Gastrocnemius medialis (tissue), 4 donors: ENCODE measurements at regions not wholly inside any gene's neighbourhood (a gene's known extent, or its start where the extent isn't known, plus 50 kb on each side); places are given as distances from the start of the nearest gene placed in this dataset.

Source experiments
- ATAC-seq, 2 donors: fragments of 150-250 bp; one replicate each; pipeline ENCODE4 v1.9.1; 2016
- DNase-seq, 2 donors: peaks; one replicate each; pipeline ENCODE4 v3.0.0-alpha.2; 2019
- H3K27ac ChIP-seq, 4 donors: fragments of 200-600 bp; sonication (generic); 1 replicate in 1 of 4; 2 replicates in 3 of 4; pipeline ENCODE4 v1.5.1; 2016 to 2018; ENCODE audit warnings: mild to moderate bottlenecking in 2 of 4, moderate library complexity in 1 of 4
- H3K27me3 ChIP-seq, 3 donors: fragments of 200-600 bp; sonication (generic) in 2 of 3; 1 replicate in 1 of 3; 2 replicates in 2 of 3; pipeline versions ENCODE4 v1.5.1 to v1.6.0; 2016 to 2019; ENCODE audit warnings: mild to moderate bottlenecking in 1 of 3, moderate library complexity in 1 of 3
- H3K36me3 ChIP-seq, 2 donors: fragments of 200-600 bp; sonication (generic) in 1 of 2; one replicate each; pipeline ENCODE4 v1.5.1; 2017 to 2018
- H3K4me1 ChIP-seq, 2 donors: fragments of 200-600 bp; sonication (generic) in 1 of 2; one replicate each; pipeline ENCODE4 v1.5.1; 2016 to 2017; ENCODE audit warnings: mild to moderate bottlenecking in 2 of 2
- H3K4me3 ChIP-seq, 4 donors: fragments of 200-600 bp; sonication (generic) in 3 of 4; 1 replicate in 1 of 4; 2 replicates in 3 of 4; pipeline ENCODE4 v1.5.1; 2016 to 2019; ENCODE audit warnings: mild to moderate bottlenecking in 2 of 4
- H3K9me3 ChIP-seq, 3 donors: fragments of 200-600 bp; sonication (generic) in 2 of 3; 1 replicate in 1 of 3; 2 replicates in 2 of 3; pipeline ENCODE4 v1.5.1; 2016 to 2019
- CTCF ChIP-seq, 5 experiments: fragments of 450-650 bp in 3 of 5; fragments of 200-600 bp in 2 of 5; sonication (generic) in 2 of 5; IDR thresholded peaks in 4 of 5; conservative IDR thresholded peaks in 1 of 5; 1 replicate in 4 of 5; 2 replicates in 1 of 5; pipeline ENCODE4 v1.5.1; 2016 to 2019; ENCODE audit warnings: antibody characterized with exemption in 5 of 5, mild to moderate bottlenecking in 3 of 5, moderate library complexity in 3 of 5
- POLR2A ChIP-seq, 2 donors: fragments of 450-650 bp; IDR thresholded peaks; one replicate each; pipeline ENCODE4 v1.6.1; 2017; ENCODE audit warnings: antibody characterized with exemption in 2 of 2, mild to moderate bottlenecking in 2 of 2, moderate library complexity in 2 of 2
- in situ Hi-C, 4 donors: fragments of 200-750 bp; cut with MboI; loops; one replicate each; pipeline versions ENCODE4 v1.15.0 to v1.8.0; 2017; ENCODE audit warnings: low sequenced_read_pairs in 4 of 4
- intact Hi-C: fragments of 100-400 bp; cut with DNase I; formaldehyde crosslinking; loops from one replicate; pipeline ENCODE4 v1.15.1; 2023; ENCODE audit warnings: low total_unique reads

- Histone ChIP-seq H3K4me3 (no peak overlapping the region), H3K27me3 (no peaks in the 10 kb centered on the region), H3K27ac (no peak overlapping the region), H3K9me3 (no peaks in the 10 kb centered on the region), H3K4me1 (peaks cover 0 to 3% of the 10 kb centered on the region in 2 donors), H3K36me3 (no peaks in the 10 kb centered on the region)
- DNase-seq: no peak
- intact Hi-C loops: no loop called here
- TF ChIP-seq CTCF (IDR thresholded peaks at IDR 0.05 in 4 of 5, conservative IDR thresholded peaks at IDR 0.05 in 1 of 5): no peak
- ATAC-seq: no peak
- in situ Hi-C loops: no loop called here
Measured at GRCh38 chr13:50474088-50474662, 369.3 kb downstream of the DLEU7 start.

GRCh38 chr13:50476577-50477285 is 366.8 kb downstream of the DLEU7 start:
- H3K4me1 ChIP-seq: no peaks in the 10 kb centered on the region
- H3K27ac ChIP-seq: no peak overlapping the region
- H3K4me3 ChIP-seq: no peak overlapping the region
- H3K9me3 ChIP-seq: no peaks in the 10 kb centered on the region
- in situ Hi-C loops (loop anchor here in 1 of 4 donors (5.0 kb wide), 1 partner anchor 46 kb away; no protein-coding TSS in a partner anchor), intact Hi-C loops (no loop called here)
- H3K36me3 ChIP-seq: no peaks in the 10 kb centered on the region
- DNase-seq: no peak
- no peaks in the 10 kb centered on the region for H3K27me3 ChIP-seq
- no peak for ATAC-seq
- no peak for TF ChIP-seq POLR2A (IDR thresholded peaks at IDR 0.05)
- TF ChIP-seq CTCF (IDR thresholded peaks at IDR 0.05 in 4 of 5, conservative IDR thresholded peaks at IDR 0.05 in 1 of 5): no peak

- Histone ChIP-seq H3K9me3 (no peaks in the 10 kb centered on the region), H3K4me1 (peaks cover 8 to 19% of the 10 kb centered on the region in 2 donors), H3K4me3 (no peak overlapping the region), H3K27me3 (no peaks in the 10 kb centered on the region), H3K36me3 (no peaks in the 10 kb centered on the region), H3K27ac (no peak overlapping the region)
- TF ChIP-seq CTCF (IDR thresholded peaks at IDR 0.05 in 4 of 5, conservative IDR thresholded peaks at IDR 0.05 in 1 of 5): no peak
- no peak for TF ChIP-seq POLR2A (IDR thresholded peaks at IDR 0.05)
- intact Hi-C loops (no loop called here), in situ Hi-C loops (no loop called here)
- DNase-seq: no peak
- ATAC-seq: no peak
Measured at GRCh38 chr13:50481936-50482335, 361.6 kb downstream of the DLEU7 start.

- in situ Hi-C loops: no loop called here
Measured at GRCh38 chr13:50483416-50483815, 360.1 kb downstream of the DLEU7 start.

More at GRCh38 chr13:50483416-50483815, 360.1 kb downstream of the DLEU7 start:
- H3K27me3 ChIP-seq: no peaks in the 10 kb centered on the region
- TF ChIP-seq CTCF (IDR thresholded peaks at IDR 0.05 in 4 of 5, conservative IDR thresholded peaks at IDR 0.05 in 1 of 5) (no peak), POLR2A (IDR thresholded peaks at IDR 0.05) (no peak)
- H3K27ac ChIP-seq: no peak overlapping the region
- peaks cover 8 to 19% of the 10 kb centered on the region in 2 donors for H3K4me1 ChIP-seq
- no peak for ATAC-seq
- H3K36me3 ChIP-seq: no peaks in the 10 kb centered on the region
- DNase-seq: no peak
- H3K4me3 ChIP-seq: no peak overlapping the region
- H3K9me3 ChIP-seq: no peaks in the 10 kb centered on the region
- intact Hi-C loops: no loop called here
